DND-41 (cell line): ENCODE measurements at regions not wholly inside any gene's neighbourhood (a gene's known extent, or its start where the extent isn't known, plus 50 kb on each side); places are given as distances from the start of the nearest gene placed in this dataset.

Experiments
- ATAC-seq: fragments of 200-7000 bp; cut with Tn5 transposase; 3 replicates; pipeline ENCODE4 v1.9.1; 2021; ENCODE audit warnings: low read depth; ENCODE audit not compliant: insufficient read depth
- DNase-seq: peaks from one replicate; pipeline ENCODE4 v3.0.0-alpha.2; 2020
- H2AFZ ChIP-seq: 2 replicates; pipeline ENCODE4 v1.6.0; 2012; ENCODE audit warnings: low read depth, low read length
- H3K27ac ChIP-seq: 2 replicates; pipeline ENCODE4 v1.5.1; 2012; ENCODE audit warnings: low read length, inconsistent platforms
- H3K27me3 ChIP-seq: fragments of 200-600 bp; sonication (generic); 2 replicates; pipeline ENCODE4 v1.6.0; 2012; ENCODE audit warnings: low read length, mild to moderate bottlenecking, inconsistent platforms; ENCODE audit not compliant: insufficient read depth, poor library complexity
- H3K36me3 ChIP-seq: 2 replicates; pipeline ENCODE4 v1.5.1; 2012; ENCODE audit warnings: low read length, inconsistent platforms; ENCODE audit not compliant: insufficient read depth
- H3K4me1 ChIP-seq: 2 replicates; pipeline ENCODE4 v1.5.1; 2012; ENCODE audit warnings: mild to moderate bottlenecking, low read length; ENCODE audit not compliant: insufficient read depth
- H3K4me2 ChIP-seq: 2 replicates; pipeline ENCODE4 v1.6.0; 2012; ENCODE audit warnings: mild to moderate bottlenecking, moderate library complexity, low read length, inconsistent platforms; ENCODE audit not compliant: insufficient read depth
- H3K4me3 ChIP-seq, 2 experiments: fragments of 200-600 bp in 1 of 2; shearing (Covaris generic) in 1 of 2; 2 replicates each; pipeline ENCODE4 v1.5.1; 2012 to 2016; ENCODE audit warnings: inconsistent platforms in 2 of 2, low read length in 2 of 2, mild to moderate bottlenecking in 2 of 2, low read depth in 1 of 2, moderate library complexity in 1 of 2
- H3K79me2 ChIP-seq: 2 replicates; pipeline ENCODE4 v1.6.0; 2012; ENCODE audit warnings: low read length, inconsistent platforms; ENCODE audit not compliant: insufficient read depth
- H3K9ac ChIP-seq: 2 replicates; pipeline ENCODE4 v1.6.0; 2012; ENCODE audit warnings: low read depth, mild to moderate bottlenecking, inconsistent platforms, low read length, moderate library complexity
- H3K9me3 ChIP-seq: 2 replicates; pipeline ENCODE4 v1.5.1; 2012; ENCODE audit warnings: low read length, moderate library complexity, mild to moderate bottlenecking, inconsistent platforms; ENCODE audit not compliant: insufficient read depth, severe bottlenecking
- H4K20me1 ChIP-seq: 2 replicates; pipeline ENCODE4 v1.6.0; 2012; ENCODE audit warnings: low read length; ENCODE audit not compliant: insufficient read depth
- CTCF ChIP-seq: IDR thresholded peaks from 2 replicates; pipeline ENCODE4 v1.5.1; 2012; ENCODE audit warnings: borderline replicate concordance, low read length, moderate library complexity, mild to moderate bottlenecking; ENCODE audit not compliant: poor library complexity, severe bottlenecking; ENCODE audit errors: extremely low read depth
- EZH2 ChIP-seq: IDR thresholded peaks from 3 replicates; pipeline ENCODE4 v1.6.1; 2012; ENCODE audit warnings: borderline replicate concordance, low read depth, mild to moderate bottlenecking, moderate library complexity, low read length, inconsistent platforms; ENCODE audit not compliant: severe bottlenecking

GRCh38 chr16:11425140-11425539 is 79.9 kb downstream of the RMI2 start:
- Histone ChIP-seq H2AFZ (no peak overlapping the region), H3K27me3 (no peaks in the 10 kb centered on the region), H3K9me3 (no peaks in the 10 kb centered on the region), H3K4me2 (no peak overlapping the region), H3K4me1 (no peaks in the 10 kb centered on the region), H3K27ac (no peak overlapping the region), H4K20me1 (no peaks in the 10 kb centered on the region), H3K36me3 (no peaks in the 10 kb centered on the region), H3K79me2 (no peaks in the 10 kb centered on the region), H3K9ac (no peak overlapping the region), H3K4me3 (no peak overlapping the region)
- DNase-seq (no peak), ATAC-seq (no peak)
- TF ChIP-seq CTCF (no peak), EZH2 (no peak)

- no peak overlapping the region for H3K27ac ChIP-seq
- no peak overlapping the region for H2AFZ ChIP-seq
- ATAC-seq (no peak), DNase-seq (no peak)
- no peak for TF ChIP-seq CTCF
- TF ChIP-seq EZH2 = no peak
- peaks cover 3% of the 10 kb centered on the region for H3K27me3 ChIP-seq
- H3K79me2 ChIP-seq = no peaks in the 10 kb centered on the region
- no peaks in the 10 kb centered on the region for H3K36me3 ChIP-seq
- H3K4me3 ChIP-seq = no peak overlapping the region
- H3K9ac ChIP-seq = no peak overlapping the region
- no peaks in the 10 kb centered on the region for H4K20me1 ChIP-seq
- no peaks in the 10 kb centered on the region for H3K9me3 ChIP-seq
- no peaks in the 10 kb centered on the region for H3K4me1 ChIP-seq
- no peak overlapping the region for H3K4me2 ChIP-seq
Measured at GRCh38 chr16:11428623-11428953, 83.3 kb downstream of the RMI2 start.

- no peaks in the 10 kb centered on the region for H4K20me1 ChIP-seq
- no peak overlapping the region for H2AFZ ChIP-seq
- H3K36me3 ChIP-seq = no peaks in the 10 kb centered on the region
- no peak for DNase-seq
- H3K79me2 ChIP-seq = no peaks in the 10 kb centered on the region
- H3K9ac ChIP-seq = no peak overlapping the region
- no peak overlapping the region for H3K4me2 ChIP-seq
- no peaks in the 10 kb centered on the region for H3K9me3 ChIP-seq
- TF ChIP-seq CTCF = no peak
- no peak for TF ChIP-seq EZH2
- no peak overlapping the region for H3K27ac ChIP-seq
- H3K4me3 ChIP-seq = no peak overlapping the region
- H3K4me1 ChIP-seq = no peaks in the 10 kb centered on the region
- no peak for ATAC-seq
- peaks cover 3% of the 10 kb centered on the region for H3K27me3 ChIP-seq
Measured at GRCh38 chr16:11429123-11429522, 83.9 kb downstream of the RMI2 start.

GRCh38 chr16:11429823-11430222 is 84.6 kb downstream of the RMI2 start:
- Histone ChIP-seq H3K4me1 (no peaks in the 10 kb centered on the region), H4K20me1 (no peaks in the 10 kb centered on the region), H3K9ac (no peak overlapping the region), H3K27ac (no peak overlapping the region), H3K27me3 (peaks cover 3% of the 10 kb centered on the region), H3K9me3 (no peaks in the 10 kb centered on the region), H3K36me3 (no peaks in the 10 kb centered on the region), H3K79me2 (no peaks in the 10 kb centered on the region), H3K4me3 (no peak overlapping the region), H2AFZ (no peak overlapping the region), H3K4me2 (no peak overlapping the region)
- no peak for ATAC-seq
- TF ChIP-seq EZH2 (no peak), CTCF (no peak)
- DNase-seq = no peak
